Vagina (tissue), 2 donors: ENCODE measurements at regions not wholly inside any gene's neighbourhood (a gene's known extent, or its start where the extent isn't known, plus 50 kb on each side); places are given as distances from the start of the nearest gene placed in this dataset.
"Not testable (repeated sequence)": the region's sequence is repeated elsewhere in the genome, so short reads cannot be mapped to it uniquely, and the experiment has no call there.

Experiments used
- DNase-seq, 2 donors: peaks; one replicate each; pipeline ENCODE4 v3.0.0-alpha.2; 2017; ENCODE audit errors: extremely low spot score in 2 of 2
- H3K27ac ChIP-seq: fragments of 200-600 bp; sonication (generic); one replicate; pipeline ENCODE4 v1.5.1; 2019
- H3K27me3 ChIP-seq: fragments of 200-600 bp; sonication (generic); one replicate; pipeline ENCODE4 v1.5.1; 2019
- H3K36me3 ChIP-seq, 2 donors: fragments of 200-600 bp; sonication (generic); one replicate each; pipeline ENCODE4 v1.5.1; 2017 to 2019
- H3K4me1 ChIP-seq: fragments of 200-600 bp; sonication (generic); one replicate; pipeline ENCODE4 v1.5.1; 2019
- H3K4me3 ChIP-seq, 2 donors: fragments of 200-600 bp; sonication (generic); 1 replicate in 1 of 2; 2 replicates in 1 of 2; pipeline ENCODE4 v1.5.1; 2016 to 2019
- H3K9me3 ChIP-seq: fragments of 200-600 bp; sonication (generic); one replicate; pipeline ENCODE4 v1.5.1; 2019
- CTCF ChIP-seq, 3 experiments: fragments of 450-650 bp in 2 of 3; fragments of 200-600 bp in 1 of 3; sonication (generic) in 1 of 3; IDR thresholded peaks; one replicate each; pipeline ENCODE4 v1.5.1; 2017 to 2019; ENCODE audit warnings: antibody characterized with exemption in 3 of 3, mild to moderate bottlenecking in 2 of 3, moderate library complexity in 2 of 3
- POLR2A ChIP-seq, 2 donors: fragments of 450-650 bp; IDR thresholded peaks; one replicate each; pipeline ENCODE4 v1.6.1; 2017; ENCODE audit warnings: antibody characterized with exemption in 2 of 2, mild to moderate bottlenecking in 2 of 2, moderate library complexity in 2 of 2
- POLR2AphosphoS5 ChIP-seq, 2 donors: sonication (generic); formaldehyde crosslinking; IDR thresholded peaks; one replicate each; pipeline ENCODE4 v1.9.0; 2017; ENCODE audit warnings: antibody characterized with exemption in 2 of 2, mild to moderate bottlenecking in 2 of 2, low read depth in 1 of 2; ENCODE audit not compliant: insufficient read depth in 1 of 2
- intact Hi-C: fragments of 100-400 bp; cut with DNase I; formaldehyde crosslinking; loops from one replicate; pipeline ENCODE4 v1.15.1; 2023

DNA sequence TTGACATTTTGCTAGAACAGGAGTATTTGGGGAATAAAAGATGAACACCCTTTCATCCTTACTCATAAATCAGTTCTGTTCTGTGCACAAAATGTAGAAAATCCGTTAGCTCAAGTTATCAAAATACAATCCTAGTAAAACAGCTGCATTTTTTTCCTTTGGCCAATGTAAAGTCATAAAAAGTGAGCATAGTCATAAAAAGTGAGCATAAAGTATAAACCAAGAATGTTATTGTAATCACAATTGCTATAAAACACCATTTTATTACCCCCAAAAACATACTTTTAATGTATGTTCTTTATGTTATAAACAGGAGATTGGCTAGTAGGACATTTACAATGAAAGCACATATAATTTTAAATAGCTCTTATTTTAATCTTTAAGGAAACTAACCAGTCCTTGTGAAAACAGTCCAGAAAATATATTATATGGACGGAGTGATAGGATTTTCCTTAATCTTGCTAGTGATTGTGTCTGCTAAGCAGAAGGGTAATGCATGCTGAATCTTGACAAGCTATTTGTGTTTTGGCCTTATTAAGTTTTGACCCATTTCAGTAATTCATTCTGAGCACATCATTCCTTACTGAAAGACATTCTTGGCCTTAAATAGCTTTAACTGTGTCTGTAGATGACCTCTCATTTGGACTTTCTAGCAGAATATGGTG, 891.8 kb downstream of the DSC3 start:
- no peak for DNase-seq
- no peak for TF ChIP-seq CTCF (IDR thresholded peaks at IDR 0.05)
- no peak for TF ChIP-seq POLR2AphosphoS5 (IDR thresholded peaks at IDR 0.05; ENCODE audit: insufficient read depth in 1 of 2, low read depth in 1 of 2)
- TF ChIP-seq POLR2A (IDR thresholded peaks at IDR 0.05) = no peak
- Histone ChIP-seq H3K27me3 (no peaks in the 10 kb centered on the region), H3K36me3 (no peaks in the 10 kb centered on the region), H3K4me1 (peaks cover 8% of the 10 kb centered on the region), H3K27ac (no peak overlapping the region), H3K4me3 (no peak overlapping the region), H3K9me3 (no peaks in the 10 kb centered on the region)
- intact Hi-C loops = no loop called here

GRCh38 chr18:30149585-30149984, 893.0 kb downstream of the DSC3 start:
- H3K9me3 ChIP-seq = no peaks in the 10 kb centered on the region
- TF ChIP-seq POLR2AphosphoS5 (IDR thresholded peaks at IDR 0.05; ENCODE audit: insufficient read depth in 1 of 2, low read depth in 1 of 2) = no peak
- TF ChIP-seq POLR2A (IDR thresholded peaks at IDR 0.05) = no peak
- TF ChIP-seq CTCF (IDR thresholded peaks at IDR 0.05) = no peak
- H3K36me3 ChIP-seq = no peaks in the 10 kb centered on the region
- intact Hi-C loops = no loop called here
- no peak overlapping the region for H3K4me3 ChIP-seq
- no peak for DNase-seq
- no peak overlapping the region for H3K27ac ChIP-seq
- H3K27me3 ChIP-seq = no peaks in the 10 kb centered on the region
- H3K4me1 ChIP-seq = peaks cover 8% of the 10 kb centered on the region

GRCh38 chr18:30142870-30143269, 899.7 kb downstream of the DSC3 start:
- Histone ChIP-seq H3K4me3 (no peak overlapping the region), H3K4me1 (no peaks in the 10 kb centered on the region), H3K27ac (no peak overlapping the region), H3K27me3 (no peaks in the 10 kb centered on the region), H3K9me3 (no peaks in the 10 kb centered on the region), H3K36me3 (no peaks in the 10 kb centered on the region)
- TF ChIP-seq CTCF (IDR thresholded peaks at IDR 0.05) = no peak
- no peak for TF ChIP-seq POLR2AphosphoS5 (IDR thresholded peaks at IDR 0.05; ENCODE audit: insufficient read depth in 1 of 2, low read depth in 1 of 2)
- no peak for TF ChIP-seq POLR2A (IDR thresholded peaks at IDR 0.05)
- DNase-seq = no peak
- intact Hi-C loops = no loop called here

DNA sequence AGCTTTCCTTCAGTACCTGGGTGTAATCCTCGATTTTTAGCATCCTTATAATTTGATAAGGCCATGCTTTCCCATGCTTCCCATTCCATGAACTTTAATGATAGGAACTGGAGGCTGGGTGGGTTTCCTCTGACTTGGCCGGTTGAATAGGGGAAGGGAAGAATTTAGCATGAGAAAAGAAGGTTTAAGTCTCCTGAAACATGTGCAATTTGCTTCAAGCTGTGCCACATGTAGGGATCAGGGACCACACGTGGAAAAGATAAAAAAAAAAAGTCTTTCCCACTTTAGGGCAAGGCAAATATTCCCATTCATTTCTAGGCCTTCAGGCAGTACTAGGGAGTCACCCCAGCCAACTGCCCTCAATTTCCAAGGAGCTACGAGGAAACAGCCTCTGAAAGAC, 900.3 kb downstream of the DSC3 start:
- no peaks in the 10 kb centered on the region for H3K4me1 ChIP-seq
- no peaks in the 10 kb centered on the region for H3K9me3 ChIP-seq
- no peaks in the 10 kb centered on the region for H3K27me3 ChIP-seq
- no peak overlapping the region for H3K4me3 ChIP-seq
- intact Hi-C loops = no loop called here
- no peaks in the 10 kb centered on the region for H3K36me3 ChIP-seq
- no peak for DNase-seq
- TF ChIP-seq POLR2AphosphoS5 (IDR thresholded peaks at IDR 0.05; ENCODE audit: insufficient read depth in 1 of 2, low read depth in 1 of 2) = no peak
- H3K27ac ChIP-seq = no peak overlapping the region

- intact Hi-C loops, H3K36me3 ChIP-seq, DNase-seq, H3K4me1 ChIP-seq, H3K9me3 ChIP-seq, H3K27me3 ChIP-seq, H3K4me3 ChIP-seq, H3K27ac ChIP-seq: not testable (repeated sequence)
Observed at GRCh38 chr18:30141506-30141905, 901.0 kb downstream of the DSC3 start.

DNA sequence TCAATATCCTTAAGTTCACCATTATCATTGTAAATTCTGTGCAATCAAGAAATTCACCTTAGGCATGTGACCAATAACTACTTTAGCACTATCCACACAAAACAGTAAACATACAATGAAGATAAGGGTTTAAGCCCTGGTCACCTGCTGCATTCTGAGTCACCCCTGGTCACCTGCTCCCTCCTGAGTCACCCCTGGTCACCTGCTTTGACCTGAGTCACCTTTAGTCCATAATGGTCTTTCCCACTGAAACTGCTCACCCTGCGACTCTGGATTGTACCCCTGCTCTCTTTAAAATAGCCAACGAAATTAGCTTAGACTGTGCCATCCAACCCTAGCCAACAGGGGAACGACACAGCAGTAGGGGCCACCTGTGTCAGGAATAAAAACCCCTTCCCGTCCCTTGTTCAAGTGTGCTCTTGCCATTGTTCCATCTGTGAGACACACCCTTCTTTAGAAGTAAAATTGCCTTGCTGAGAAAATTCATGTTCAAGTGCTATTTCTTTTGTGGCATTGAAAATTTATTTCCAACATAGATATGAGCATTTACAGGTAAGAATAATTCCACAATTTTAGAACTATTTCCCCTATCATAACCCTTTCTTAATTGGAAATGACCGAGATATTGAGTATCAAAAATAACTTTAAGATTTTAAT, 902.8 kb downstream of the DSC3 start:
- Histone ChIP-seq H3K27ac (no peak overlapping the region), H3K4me1 (no peaks in the 10 kb centered on the region), H3K27me3 (no peaks in the 10 kb centered on the region), H3K4me3 (no peak overlapping the region), H3K36me3 (no peaks in the 10 kb centered on the region), H3K9me3 (no peaks in the 10 kb centered on the region)
- DNase-seq = no peak
- no peak for TF ChIP-seq CTCF (IDR thresholded peaks at IDR 0.05)
- TF ChIP-seq POLR2A (IDR thresholded peaks at IDR 0.05) = no peak
- no peak for TF ChIP-seq POLR2AphosphoS5 (IDR thresholded peaks at IDR 0.05; ENCODE audit: insufficient read depth in 1 of 2, low read depth in 1 of 2)
- intact Hi-C loops = no loop called here
